Ectodermal cell (in vitro differentiated cells): ENCODE measurements at regions not wholly inside any gene's neighbourhood (a gene's known extent, or its start where the extent isn't known, plus 50 kb on each side); places are given as distances from the start of the nearest gene placed in this dataset.

ENCODE experiments used
- H3K27ac ChIP-seq: 2 replicates; pipeline ENCODE4 v1.7.0; 2013; ENCODE audit warnings: mild to moderate bottlenecking, low read depth, low read length; ENCODE audit not compliant: insufficient read depth, poor library complexity, severe bottlenecking
- H3K27me3 ChIP-seq: 2 replicates; pipeline ENCODE4 v1.7.0; 2013; ENCODE audit warnings: mild to moderate bottlenecking, low read length; ENCODE audit not compliant: insufficient read depth, control insufficient read depth, poor library complexity, severe bottlenecking
- H3K36me3 ChIP-seq: one replicate; pipeline ENCODE4 v1.7.0; 2013; ENCODE audit warnings: low read length; ENCODE audit not compliant: control insufficient read depth, insufficient read depth
- H3K4me1 ChIP-seq: one replicate; pipeline ENCODE4 v1.7.0; 2013; ENCODE audit warnings: low read length; ENCODE audit not compliant: control insufficient read depth, insufficient read depth
- H3K4me3 ChIP-seq: 2 replicates; pipeline ENCODE4 v1.7.0; 2013; ENCODE audit warnings: low read depth, low read length, control low read depth; ENCODE audit not compliant: insufficient read depth
- H3K9me3 ChIP-seq: 2 replicates; pipeline ENCODE4 v1.7.0; 2013; ENCODE audit warnings: mild to moderate bottlenecking, low read length, moderate library complexity; ENCODE audit not compliant: control insufficient read depth
- WGBS, 2 experiments: methylation state at CpG; one replicate each; pipeline ENCODE4 v1.1.7; 2013; ENCODE audit warnings: missing lambda C conversion rate in 2 of 2; 5-methylcytosine and 5-hydroxymethylcytosine counted together

- Histone ChIP-seq H3K9me3 (no peaks in the 10 kb centered on the region), H3K4me1 (peaks cover 8% of the 10 kb centered on the region), H3K4me3 (peak overlapping the region; percentile 53), H3K36me3 (no peaks in the 10 kb centered on the region), H3K27ac (peak overlapping the region; percentile 41), H3K27me3 (no peaks in the 10 kb centered on the region)
- 1 to 13% methylated on average over 6 to 10 of the region's 10 CpGs for WGBS, 2 experiments
Observed at GRCh38 chr1:149849111-149849946, 50.0 kb upstream of the BOLA1 start.
